ENCODE measurements at regions not wholly inside any gene's neighbourhood (a gene's known extent, or its start where the extent isn't known, plus 50 kb on each side); places are given as distances from the start of the nearest gene placed in this dataset.

GRCh38 chr4:59805176-59805575 is 1395.0 kb upstream of the ADGRL3 start:
- no peaks in the 10 kb centered on the region for H3K27me3 ChIP-seq (ENCODE audit: low read length)
- no peak overlapping the region for H3K9ac ChIP-seq (ENCODE audit: low read length)
- H3K9me3 ChIP-seq (ENCODE audit: low read length), result peaks cover 17% of the 10 kb centered on the region
- H3K27ac ChIP-seq (ENCODE audit: low read length), result no peak overlapping the region
- H3K4me3 ChIP-seq (ENCODE audit: low read length), result no peak overlapping the region
- H3K79me2 ChIP-seq (ENCODE audit: low read length), result no peaks in the 10 kb centered on the region
- no peaks in the 10 kb centered on the region for H4K20me1 ChIP-seq (ENCODE audit: insufficient read depth, low read depth, low read length)
- no peak overlapping the region for H3K4me2 ChIP-seq (ENCODE audit: low read depth, low read length, poor library complexity, severe bottlenecking)
- DNase-seq, result no peak
- no peaks in the 10 kb centered on the region for H3K36me3 ChIP-seq (ENCODE audit: insufficient read depth, low read length)
- H3K9me2 ChIP-seq (replicated peaks; ENCODE audit: insufficient read depth, low read length), result no peaks in the 10 kb centered on the region
- no peak overlapping the region for H2AFZ ChIP-seq (ENCODE audit: low read length)
- no peaks in the 10 kb centered on the region for H3K4me1 ChIP-seq (ENCODE audit: low read length)

- H3K9ac ChIP-seq (ENCODE audit: low read length), result no peak overlapping the region
- no peak overlapping the region for H3K27ac ChIP-seq (ENCODE audit: low read length)
- H3K9me3 ChIP-seq (ENCODE audit: low read length), result peaks cover 13% of the 10 kb centered on the region
- no peaks in the 10 kb centered on the region for H3K27me3 ChIP-seq (ENCODE audit: low read length)
- H3K79me2 ChIP-seq (ENCODE audit: low read length), result no peaks in the 10 kb centered on the region
- no peaks in the 10 kb centered on the region for H3K9me2 ChIP-seq (replicated peaks; ENCODE audit: insufficient read depth, low read length)
- H3K4me1 ChIP-seq (ENCODE audit: low read length), result no peaks in the 10 kb centered on the region
- H3K36me3 ChIP-seq (ENCODE audit: insufficient read depth, low read length), result no peaks in the 10 kb centered on the region
- no peak overlapping the region for H3K4me3 ChIP-seq (ENCODE audit: low read length)
- H2AFZ ChIP-seq (ENCODE audit: low read length), result no peak overlapping the region
- no peak for DNase-seq
- H3K4me2 ChIP-seq (ENCODE audit: low read depth, low read length, poor library complexity, severe bottlenecking), result no peak overlapping the region
- no peaks in the 10 kb centered on the region for H4K20me1 ChIP-seq (ENCODE audit: insufficient read depth, low read depth, low read length)
Measured at GRCh38 chr4:59814402-59815010, 1385.6 kb upstream of the ADGRL3 start.

- H3K27ac ChIP-seq (ENCODE audit: low read length), result no peak overlapping the region
- no peaks in the 10 kb centered on the region for H3K36me3 ChIP-seq (ENCODE audit: insufficient read depth, low read length)
- H2AFZ ChIP-seq (ENCODE audit: low read length), result no peak overlapping the region
- H3K4me1 ChIP-seq (ENCODE audit: low read length), result no peaks in the 10 kb centered on the region
- no peaks in the 10 kb centered on the region for H4K20me1 ChIP-seq (ENCODE audit: insufficient read depth, low read depth, low read length)
- DNase-seq, result no peak
- H3K4me3 ChIP-seq (ENCODE audit: low read length), result no peak overlapping the region
- H3K9me2 ChIP-seq (replicated peaks; ENCODE audit: insufficient read depth, low read length), result no peaks in the 10 kb centered on the region
- peaks cover 16% of the 10 kb centered on the region for H3K9me3 ChIP-seq (ENCODE audit: low read length)
- H3K79me2 ChIP-seq (ENCODE audit: low read length), result no peaks in the 10 kb centered on the region
- H3K4me2 ChIP-seq (ENCODE audit: low read depth, low read length, poor library complexity, severe bottlenecking), result no peak overlapping the region
- H3K9ac ChIP-seq (ENCODE audit: low read length), result no peak overlapping the region
- no peaks in the 10 kb centered on the region for H3K27me3 ChIP-seq (ENCODE audit: low read length)
Measured at GRCh38 chr4:59818656-59819055, 1381.5 kb upstream of the ADGRL3 start.

GRCh38 chr4:59823311-59823710 is 1376.8 kb upstream of the ADGRL3 start:
- Histone ChIP-seq H3K9me3 (ENCODE audit: low read length) (peaks cover 30% of the 10 kb centered on the region), H3K9me2 (replicated peaks; ENCODE audit: insufficient read depth, low read length) (no peaks in the 10 kb centered on the region), H3K27ac (ENCODE audit: low read length) (no peak overlapping the region), H3K4me1 (ENCODE audit: low read length) (no peaks in the 10 kb centered on the region), H3K4me2 (ENCODE audit: low read depth, low read length, poor library complexity, severe bottlenecking) (no peak overlapping the region), H3K4me3 (ENCODE audit: low read length) (no peak overlapping the region), H3K27me3 (ENCODE audit: low read length) (no peaks in the 10 kb centered on the region), H3K36me3 (ENCODE audit: insufficient read depth, low read length) (no peaks in the 10 kb centered on the region), H2AFZ (ENCODE audit: low read length) (no peak overlapping the region), H3K9ac (ENCODE audit: low read length) (no peak overlapping the region), H3K79me2 (ENCODE audit: low read length) (no peaks in the 10 kb centered on the region), H4K20me1 (ENCODE audit: insufficient read depth, low read depth, low read length) (no peaks in the 10 kb centered on the region)
- no peak for DNase-seq

GRCh38 chr4:59825104-59825503 is 1375.0 kb upstream of the ADGRL3 start:
- no peaks in the 10 kb centered on the region for H3K36me3 ChIP-seq (ENCODE audit: insufficient read depth, low read length)
- no peaks in the 10 kb centered on the region for H4K20me1 ChIP-seq (ENCODE audit: insufficient read depth, low read depth, low read length)
- H3K9me3 ChIP-seq (ENCODE audit: low read length), result peaks cover 31% of the 10 kb centered on the region
- DNase-seq, result no peak
- no peak overlapping the region for H3K4me3 ChIP-seq (ENCODE audit: low read length)
- no peak overlapping the region for H3K9ac ChIP-seq (ENCODE audit: low read length)
- no peak overlapping the region for H3K27ac ChIP-seq (ENCODE audit: low read length)
- H3K9me2 ChIP-seq (replicated peaks; ENCODE audit: insufficient read depth, low read length), result no peaks in the 10 kb centered on the region
- no peaks in the 10 kb centered on the region for H3K4me1 ChIP-seq (ENCODE audit: low read length)
- no peak overlapping the region for H3K4me2 ChIP-seq (ENCODE audit: low read depth, low read length, poor library complexity, severe bottlenecking)
- H3K79me2 ChIP-seq (ENCODE audit: low read length), result no peaks in the 10 kb centered on the region
- no peaks in the 10 kb centered on the region for H3K27me3 ChIP-seq (ENCODE audit: low read length)
- no peak overlapping the region for H2AFZ ChIP-seq (ENCODE audit: low read length)

GRCh38 chr4:59831746-59832145 is 1368.4 kb upstream of the ADGRL3 start:
- no peak for DNase-seq
- no peak overlapping the region for H3K27ac ChIP-seq (ENCODE audit: low read length)

GRCh38 chr4:59834943-59835342 is 1365.2 kb upstream of the ADGRL3 start:
- Histone ChIP-seq H3K4me1 (ENCODE audit: low read length) (no peaks in the 10 kb centered on the region), H3K9me2 (replicated peaks; ENCODE audit: insufficient read depth, low read length) (no peaks in the 10 kb centered on the region), H3K36me3 (ENCODE audit: insufficient read depth, low read length) (no peaks in the 10 kb centered on the region), H3K4me2 (ENCODE audit: low read depth, low read length, poor library complexity, severe bottlenecking) (no peak overlapping the region), H4K20me1 (ENCODE audit: insufficient read depth, low read depth, low read length) (no peaks in the 10 kb centered on the region), H2AFZ (ENCODE audit: low read length) (no peak overlapping the region), H3K9ac (ENCODE audit: low read length) (no peak overlapping the region), H3K4me3 (ENCODE audit: low read length) (no peak overlapping the region), H3K79me2 (ENCODE audit: low read length) (no peaks in the 10 kb centered on the region), H3K27me3 (ENCODE audit: low read length) (no peaks in the 10 kb centered on the region), H3K9me3 (ENCODE audit: low read length) (peaks cover 29% of the 10 kb centered on the region), H3K27ac (ENCODE audit: low read length) (no peak overlapping the region)
- DNase-seq, result no peak

More at GRCh38 chr4:59831746-59832145, 1368.4 kb upstream of the ADGRL3 start:
- Histone ChIP-seq H3K9ac (ENCODE audit: low read length) (no peak overlapping the region), H3K9me3 (ENCODE audit: low read length) (peaks cover 39% of the 10 kb centered on the region), H3K36me3 (ENCODE audit: insufficient read depth, low read length) (no peaks in the 10 kb centered on the region), H3K4me1 (ENCODE audit: low read length) (no peaks in the 10 kb centered on the region), H3K27me3 (ENCODE audit: low read length) (no peaks in the 10 kb centered on the region), H2AFZ (ENCODE audit: low read length) (no peak overlapping the region), H3K79me2 (ENCODE audit: low read length) (no peaks in the 10 kb centered on the region), H3K9me2 (replicated peaks; ENCODE audit: insufficient read depth, low read length) (no peaks in the 10 kb centered on the region), H3K4me3 (ENCODE audit: low read length) (no peak overlapping the region), H4K20me1 (ENCODE audit: insufficient read depth, low read depth, low read length) (no peaks in the 10 kb centered on the region), H3K4me2 (ENCODE audit: low read depth, low read length, poor library complexity, severe bottlenecking) (no peak overlapping the region)

- Histone ChIP-seq H3K36me3 (ENCODE audit: insufficient read depth, low read length) (no peaks in the 10 kb centered on the region), H3K9me2 (replicated peaks; ENCODE audit: insufficient read depth, low read length) (no peaks in the 10 kb centered on the region), H3K9ac (ENCODE audit: low read length) (no peak overlapping the region), H3K27me3 (ENCODE audit: low read length) (no peaks in the 10 kb centered on the region), H3K27ac (ENCODE audit: low read length) (no peak overlapping the region), H3K79me2 (ENCODE audit: low read length) (no peaks in the 10 kb centered on the region), H3K4me1 (ENCODE audit: low read length) (no peaks in the 10 kb centered on the region), H3K4me3 (ENCODE audit: low read length) (no peak overlapping the region), H3K4me2 (ENCODE audit: low read depth, low read length, poor library complexity, severe bottlenecking) (no peak overlapping the region), H2AFZ (ENCODE audit: low read length) (no peak overlapping the region), H4K20me1 (ENCODE audit: insufficient read depth, low read depth, low read length) (no peaks in the 10 kb centered on the region), H3K9me3 (ENCODE audit: low read length) (peaks cover 25% of the 10 kb centered on the region)
- no peak for DNase-seq
Measured at GRCh38 chr4:59837751-59838150, 1362.4 kb upstream of the ADGRL3 start.

GRCh38 chr4:59838236-59838635 is 1361.9 kb upstream of the ADGRL3 start:
- Histone ChIP-seq H3K4me1 (ENCODE audit: low read length) (no peaks in the 10 kb centered on the region), H3K9ac (ENCODE audit: low read length) (no peak overlapping the region), H3K27me3 (ENCODE audit: low read length) (no peaks in the 10 kb centered on the region), H3K4me3 (ENCODE audit: low read length) (no peak overlapping the region), H3K4me2 (ENCODE audit: low read depth, low read length, poor library complexity, severe bottlenecking) (no peak overlapping the region), H3K79me2 (ENCODE audit: low read length) (no peaks in the 10 kb centered on the region), H3K9me2 (replicated peaks; ENCODE audit: insufficient read depth, low read length) (no peaks in the 10 kb centered on the region), H3K9me3 (ENCODE audit: low read length) (peaks cover 25% of the 10 kb centered on the region), H3K27ac (ENCODE audit: low read length) (no peak overlapping the region), H2AFZ (ENCODE audit: low read length) (no peak overlapping the region), H3K36me3 (ENCODE audit: insufficient read depth, low read length) (no peaks in the 10 kb centered on the region), H4K20me1 (ENCODE audit: insufficient read depth, low read depth, low read length) (no peaks in the 10 kb centered on the region)
- DNase-seq, result no peak

Data from Karpas-422 (cell line).